ENCODE measurements at regions not wholly inside any gene's neighbourhood (a gene's known extent, or its start where the extent isn't known, plus 50 kb on each side); places are given as distances from the start of the nearest gene placed in this dataset.

DNA sequence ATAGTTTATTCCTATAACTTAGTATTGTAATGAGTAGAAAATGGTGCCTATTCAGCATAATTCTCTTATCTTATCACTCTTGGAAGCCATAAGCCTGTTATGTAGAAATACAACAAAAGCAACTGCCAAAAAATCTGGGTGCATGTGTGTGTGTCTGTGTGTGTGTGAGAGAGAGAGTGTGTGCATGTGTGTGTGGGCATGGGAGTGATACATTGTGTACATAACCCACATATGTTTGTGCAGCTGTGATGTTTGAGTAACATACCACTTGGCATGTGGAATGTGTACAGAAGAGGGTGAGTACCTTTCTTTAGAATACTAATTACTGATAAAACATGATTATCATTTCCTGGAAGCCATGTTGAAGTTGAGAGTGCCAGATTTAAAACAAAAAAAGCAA, 642.3 kb upstream of the SYT4 start:
- DNase-seq (ENCODE audit: low read depth): peak; percentile 9
- no peak overlapping the region for H3K4me3 ChIP-seq (ENCODE audit: low read length)
- no peak for TF ChIP-seq CTCF (conservative IDR thresholded peaks at IDR 0.05; ENCODE audit: low read depth, low read length)

DNA sequence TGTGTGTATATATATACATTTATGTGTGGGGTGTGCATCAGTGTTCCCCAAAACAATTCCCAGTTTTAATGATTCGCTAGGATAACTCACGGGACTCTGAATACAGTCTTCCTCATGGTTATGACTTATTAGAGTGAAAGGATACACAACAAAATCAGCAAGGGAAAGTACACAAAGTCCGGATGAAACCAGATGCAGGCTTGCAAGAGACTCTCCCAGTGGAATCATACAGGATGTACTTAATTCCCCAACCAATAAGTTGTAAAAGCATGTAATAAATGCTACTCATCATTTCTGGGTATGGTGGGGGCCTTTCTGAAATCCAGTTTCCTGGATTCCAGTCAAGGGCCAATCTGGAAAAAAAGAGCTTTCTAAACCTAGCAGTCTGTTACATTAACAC, 654.1 kb upstream of the SYT4 start:
- no peak for DNase-seq (ENCODE audit: low read depth)
- TF ChIP-seq CTCF (conservative IDR thresholded peaks at IDR 0.05; ENCODE audit: low read depth, low read length): no peak
- H3K4me3 ChIP-seq (ENCODE audit: low read length): no peak overlapping the region

DNA sequence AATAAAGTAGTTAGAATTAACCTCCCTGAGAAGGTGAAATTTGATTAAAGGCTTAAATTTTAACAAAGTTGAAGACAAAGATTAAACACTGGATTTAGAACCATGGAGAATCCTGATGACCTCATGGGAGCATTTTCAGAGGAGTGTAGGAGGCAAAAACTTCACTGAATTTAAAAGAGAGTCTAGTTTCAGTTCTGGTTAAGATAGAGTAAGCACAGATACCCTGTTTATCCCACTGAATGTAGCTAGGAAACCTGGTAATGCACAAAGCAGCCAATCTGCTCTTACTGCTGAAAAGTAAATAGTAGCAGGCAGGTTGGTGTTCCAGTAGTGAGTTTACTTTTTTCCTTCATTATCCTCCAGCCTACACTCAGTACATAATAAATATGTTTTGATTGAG, 654.9 kb upstream of the SYT4 start:
- no peak overlapping the region for H3K4me3 ChIP-seq (ENCODE audit: low read length)
- no peak for TF ChIP-seq CTCF (conservative IDR thresholded peaks at IDR 0.05; ENCODE audit: low read depth, low read length)
- no peak for DNase-seq (ENCODE audit: low read depth)

- no peak overlapping the region for H3K4me3 ChIP-seq (ENCODE audit: low read length)
- no peak for DNase-seq (ENCODE audit: low read depth)
- no peak for TF ChIP-seq CTCF (conservative IDR thresholded peaks at IDR 0.05; ENCODE audit: low read depth, low read length)
These were observed 655.9 kb upstream of the SYT4 start for GRCh38 chr18:43933177-43933576.

DNA sequence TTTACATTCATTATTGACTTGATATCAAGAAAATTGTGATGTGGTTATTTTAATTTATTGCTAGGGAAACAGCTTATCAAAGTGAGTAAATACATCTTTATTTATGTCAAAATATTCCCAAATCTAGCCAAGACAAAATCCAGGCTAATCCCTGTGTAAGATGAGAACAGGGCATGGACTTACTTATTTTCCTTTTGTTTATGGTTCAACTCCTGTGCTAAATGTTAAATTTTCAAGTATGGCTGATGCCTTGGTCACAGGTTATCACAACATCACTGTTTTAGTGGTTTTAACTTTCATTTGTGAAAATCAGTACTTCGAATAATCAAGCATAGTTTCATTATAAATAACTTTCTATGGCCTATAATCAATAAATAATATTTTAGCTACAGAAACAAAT, 657.0 kb upstream of the SYT4 start:
- no peak for TF ChIP-seq CTCF (conservative IDR thresholded peaks at IDR 0.05; ENCODE audit: low read depth, low read length)
- H3K4me3 ChIP-seq (ENCODE audit: low read length): no peak overlapping the region
- DNase-seq (ENCODE audit: low read depth): no peak

- no peak overlapping the region for H3K4me3 ChIP-seq (ENCODE audit: low read length)
- no peak for TF ChIP-seq CTCF (conservative IDR thresholded peaks at IDR 0.05; ENCODE audit: low read depth, low read length)
- DNase-seq (ENCODE audit: low read depth): no peak
These were observed 657.6 kb upstream of the SYT4 start for GRCh38 chr18:43934781-43935471.

DNA sequence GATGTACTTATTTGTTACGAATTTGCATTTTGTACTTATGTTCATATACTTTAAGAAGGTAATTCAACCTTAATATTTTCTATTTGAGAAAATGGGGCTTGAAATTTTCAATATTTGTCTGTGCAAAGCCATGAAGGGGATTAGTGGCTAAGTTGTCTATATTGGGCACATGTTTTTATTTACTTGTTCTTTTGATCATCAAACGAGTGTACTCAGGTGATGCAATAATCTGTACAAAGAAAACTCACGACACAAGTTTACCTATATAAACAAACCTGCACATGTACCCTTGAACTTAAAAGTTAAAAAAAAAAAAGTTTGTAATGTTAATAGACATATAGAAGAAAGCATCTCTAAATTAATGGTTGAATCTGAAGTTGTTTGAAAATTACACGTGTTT, 658.9 kb upstream of the SYT4 start:
- H3K4me3 ChIP-seq (ENCODE audit: low read length): no peak overlapping the region

More for the DNA sequence above, 658.9 kb upstream of the SYT4 start:
- DNase-seq (ENCODE audit: low read depth): no peak
- TF ChIP-seq CTCF (conservative IDR thresholded peaks at IDR 0.05; ENCODE audit: low read depth, low read length): no peak

Measured in retinal pigment epithelial cell (primary cell).